Esophagus muscularis mucosa (tissue), 3 donors: ENCODE measurements at regions not wholly inside any gene's neighbourhood (a gene's known extent, or its start where the extent isn't known, plus 50 kb on each side); places are given as distances from the start of the nearest gene placed in this dataset.

Experiments
- POLR2A ChIP-seq: fragments of 450-650 bp; IDR thresholded peaks from one replicate; pipeline ENCODE4 v1.6.1; 2017; ENCODE audit warnings: antibody characterized with exemption, moderate library complexity, mild to moderate bottlenecking, low read depth
- POLR2AphosphoS5 ChIP-seq, 2 donors: sonication (generic); formaldehyde crosslinking; IDR thresholded peaks; one replicate each; pipeline ENCODE4 v1.6.1; 2017; ENCODE audit warnings: antibody characterized with exemption in 2 of 2
- TF ChIP-seq, protein P1 (sequence below), 3 experiments: fragments of 200-600 bp in 2 of 3; fragments of 450-650 bp in 1 of 3; sonication (generic) in 2 of 3; IDR thresholded peaks; one replicate each; pipeline ENCODE4 v1.5.1; 2017 to 2019; ENCODE audit warnings: antibody characterized with exemption in 3 of 3, mild to moderate bottlenecking in 2 of 3, moderate library complexity in 1 of 3

DNA sequence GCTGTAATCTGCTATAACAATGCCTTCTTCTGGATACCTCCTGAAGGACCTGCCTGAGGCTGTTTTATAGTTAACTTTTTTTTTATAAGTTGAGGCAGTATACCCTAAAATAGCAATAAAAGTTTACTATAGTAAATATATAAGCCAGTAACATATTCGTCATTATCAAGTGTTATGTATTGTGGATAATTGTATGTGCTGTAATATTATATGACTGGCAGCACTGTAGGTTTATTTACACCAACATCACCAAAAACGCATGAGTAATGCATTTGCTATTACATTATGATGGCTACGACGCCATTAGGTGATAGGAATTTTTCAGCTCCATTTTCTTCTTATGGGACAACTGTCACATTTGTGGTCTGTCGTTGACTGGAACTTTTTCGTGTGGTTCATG lies 237.2 kb upstream of the PITX2 start:
- TF ChIP-seq POLR2A: no peak
- TF ChIP-seq, protein P1, sequence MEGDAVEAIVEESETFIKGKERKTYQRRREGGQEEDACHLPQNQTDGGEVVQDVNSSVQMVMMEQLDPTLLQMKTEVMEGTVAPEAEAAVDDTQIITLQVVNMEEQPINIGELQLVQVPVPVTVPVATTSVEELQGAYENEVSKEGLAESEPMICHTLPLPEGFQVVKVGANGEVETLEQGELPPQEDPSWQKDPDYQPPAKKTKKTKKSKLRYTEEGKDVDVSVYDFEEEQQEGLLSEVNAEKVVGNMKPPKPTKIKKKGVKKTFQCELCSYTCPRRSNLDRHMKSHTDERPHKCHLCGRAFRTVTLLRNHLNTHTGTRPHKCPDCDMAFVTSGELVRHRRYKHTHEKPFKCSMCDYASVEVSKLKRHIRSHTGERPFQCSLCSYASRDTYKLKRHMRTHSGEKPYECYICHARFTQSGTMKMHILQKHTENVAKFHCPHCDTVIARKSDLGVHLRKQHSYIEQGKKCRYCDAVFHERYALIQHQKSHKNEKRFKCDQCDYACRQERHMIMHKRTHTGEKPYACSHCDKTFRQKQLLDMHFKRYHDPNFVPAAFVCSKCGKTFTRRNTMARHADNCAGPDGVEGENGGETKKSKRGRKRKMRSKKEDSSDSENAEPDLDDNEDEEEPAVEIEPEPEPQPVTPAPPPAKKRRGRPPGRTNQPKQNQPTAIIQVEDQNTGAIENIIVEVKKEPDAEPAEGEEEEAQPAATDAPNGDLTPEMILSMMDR (IDR thresholded peaks at IDR 0.05): no peak
- TF ChIP-seq POLR2AphosphoS5 (IDR thresholded peaks at IDR 0.05): no peak
